ENCODE measurements at regions not wholly inside any gene's neighbourhood (a gene's known extent, or its start where the extent isn't known, plus 50 kb on each side); places are given as distances from the start of the nearest gene placed in this dataset.

GRCh38 chr9:91038483-91039124, 237.0 kb downstream of the SYK start (continued):
- TF ChIP-seq, protein P1, sequence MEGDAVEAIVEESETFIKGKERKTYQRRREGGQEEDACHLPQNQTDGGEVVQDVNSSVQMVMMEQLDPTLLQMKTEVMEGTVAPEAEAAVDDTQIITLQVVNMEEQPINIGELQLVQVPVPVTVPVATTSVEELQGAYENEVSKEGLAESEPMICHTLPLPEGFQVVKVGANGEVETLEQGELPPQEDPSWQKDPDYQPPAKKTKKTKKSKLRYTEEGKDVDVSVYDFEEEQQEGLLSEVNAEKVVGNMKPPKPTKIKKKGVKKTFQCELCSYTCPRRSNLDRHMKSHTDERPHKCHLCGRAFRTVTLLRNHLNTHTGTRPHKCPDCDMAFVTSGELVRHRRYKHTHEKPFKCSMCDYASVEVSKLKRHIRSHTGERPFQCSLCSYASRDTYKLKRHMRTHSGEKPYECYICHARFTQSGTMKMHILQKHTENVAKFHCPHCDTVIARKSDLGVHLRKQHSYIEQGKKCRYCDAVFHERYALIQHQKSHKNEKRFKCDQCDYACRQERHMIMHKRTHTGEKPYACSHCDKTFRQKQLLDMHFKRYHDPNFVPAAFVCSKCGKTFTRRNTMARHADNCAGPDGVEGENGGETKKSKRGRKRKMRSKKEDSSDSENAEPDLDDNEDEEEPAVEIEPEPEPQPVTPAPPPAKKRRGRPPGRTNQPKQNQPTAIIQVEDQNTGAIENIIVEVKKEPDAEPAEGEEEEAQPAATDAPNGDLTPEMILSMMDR (conservative IDR thresholded peaks at IDR 0.05; ENCODE audit: low read depth in 2 of 2): no peak
- TF ChIP-seq EZH2 (IDR thresholded peaks at IDR 0.05; ENCODE audit: low read depth, unreplicated experiment) (no peak), ETS1 (IDR thresholded peaks at IDR 0.05) (no peak), NANOG (IDR thresholded peaks at IDR 0.05; ENCODE audit: borderline replicate concordance) (no peak), STAT1 (IDR thresholded peaks at IDR 0.05; ENCODE audit: unreplicated experiment) (no peak), ZNF331 (CRISPR knock-in tag; IDR thresholded peaks at IDR 0.05; ENCODE audit: low read depth) (no peak)
- TF ChIP-seq, protein P2, sequence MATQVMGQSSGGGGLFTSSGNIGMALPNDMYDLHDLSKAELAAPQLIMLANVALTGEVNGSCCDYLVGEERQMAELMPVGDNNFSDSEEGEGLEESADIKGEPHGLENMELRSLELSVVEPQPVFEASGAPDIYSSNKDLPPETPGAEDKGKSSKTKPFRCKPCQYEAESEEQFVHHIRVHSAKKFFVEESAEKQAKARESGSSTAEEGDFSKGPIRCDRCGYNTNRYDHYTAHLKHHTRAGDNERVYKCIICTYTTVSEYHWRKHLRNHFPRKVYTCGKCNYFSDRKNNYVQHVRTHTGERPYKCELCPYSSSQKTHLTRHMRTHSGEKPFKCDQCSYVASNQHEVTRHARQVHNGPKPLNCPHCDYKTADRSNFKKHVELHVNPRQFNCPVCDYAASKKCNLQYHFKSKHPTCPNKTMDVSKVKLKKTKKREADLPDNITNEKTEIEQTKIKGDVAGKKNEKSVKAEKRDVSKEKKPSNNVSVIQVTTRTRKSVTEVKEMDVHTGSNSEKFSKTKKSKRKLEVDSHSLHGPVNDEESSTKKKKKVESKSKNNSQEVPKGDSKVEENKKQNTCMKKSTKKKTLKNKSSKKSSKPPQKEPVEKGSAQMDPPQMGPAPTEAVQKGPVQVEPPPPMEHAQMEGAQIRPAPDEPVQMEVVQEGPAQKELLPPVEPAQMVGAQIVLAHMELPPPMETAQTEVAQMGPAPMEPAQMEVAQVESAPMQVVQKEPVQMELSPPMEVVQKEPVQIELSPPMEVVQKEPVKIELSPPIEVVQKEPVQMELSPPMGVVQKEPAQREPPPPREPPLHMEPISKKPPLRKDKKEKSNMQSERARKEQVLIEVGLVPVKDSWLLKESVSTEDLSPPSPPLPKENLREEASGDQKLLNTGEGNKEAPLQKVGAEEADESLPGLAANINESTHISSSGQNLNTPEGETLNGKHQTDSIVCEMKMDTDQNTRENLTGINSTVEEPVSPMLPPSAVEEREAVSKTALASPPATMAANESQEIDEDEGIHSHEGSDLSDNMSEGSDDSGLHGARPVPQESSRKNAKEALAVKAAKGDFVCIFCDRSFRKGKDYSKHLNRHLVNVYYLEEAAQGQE (IDR thresholded peaks at IDR 0.05; ENCODE audit: unreplicated experiment): no peak

DNA sequence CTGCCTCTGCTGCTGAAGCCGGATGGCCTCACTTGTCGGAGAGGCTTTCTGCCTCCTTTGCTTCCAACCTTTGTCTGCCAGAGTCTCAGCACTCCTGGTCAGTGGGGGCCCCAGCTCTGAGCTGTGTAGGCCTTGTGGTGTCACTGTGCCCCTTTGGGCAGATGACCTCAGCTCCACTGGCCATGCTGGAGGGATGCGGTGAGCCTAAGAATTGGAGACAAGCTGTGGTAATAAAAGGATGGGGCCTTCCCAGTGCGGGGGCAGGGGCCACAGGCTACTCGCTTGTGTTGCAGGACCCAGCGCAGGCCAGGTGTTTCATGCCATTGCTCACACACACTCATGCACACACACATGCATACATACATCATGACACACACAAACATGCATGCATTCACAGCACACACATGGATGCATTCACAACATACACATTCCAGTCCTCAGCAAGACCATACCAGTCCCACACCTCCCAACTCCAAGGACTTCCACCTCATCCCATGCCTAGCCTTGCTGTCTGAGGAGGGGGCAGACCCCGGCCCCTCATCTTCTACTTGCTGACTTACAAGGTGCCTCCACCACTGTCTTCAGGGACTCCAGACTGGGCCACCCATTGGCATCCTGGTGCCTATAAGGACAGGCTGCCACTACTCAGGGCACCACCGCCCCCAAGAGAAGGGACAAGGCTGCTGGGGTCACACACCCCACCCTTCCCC, 237.7 kb downstream of the SYK start:
- no peaks in the 10 kb centered on the region for H3K36me3 Mint-ChIP-seq (ENCODE audit: low read depth)
- Histone ChIP-seq H3K36me3 (ENCODE audit: insufficient read depth) (no peaks in the 10 kb centered on the region), H3K4me1 (ENCODE audit: insufficient read depth) (peaks cover 4% of the 10 kb centered on the region; the same call in 1 of the 2 replicates), H3F3A (replicated peaks; ENCODE audit: low read depth) (no peaks in the 10 kb centered on the region), H3K79me2 (replicated peaks; ENCODE audit: insufficient read depth) (no peaks in the 10 kb centered on the region), H3K4me3 (no peak overlapping the region), H3K27ac (ENCODE audit: low read depth) (no peak overlapping the region), H3K9me2 (ENCODE audit: insufficient read depth) (no peaks in the 10 kb centered on the region), H4K20me1 (replicated peaks; ENCODE audit: insufficient read depth) (no peaks in the 10 kb centered on the region), H2AFZ (no peak overlapping the region), H3K4me2 (no peak overlapping the region), H3K27me3 (ENCODE audit: insufficient read depth) (no peaks in the 10 kb centered on the region)
- peaks cover 19% of the 10 kb centered on the region for H3K4me1 Mint-ChIP-seq
- ATAC-seq (no peak), DNase-seq (ENCODE audit: low spot score) (no peak)
- TF ChIP-seq, protein P1 (conservative IDR thresholded peaks at IDR 0.05; ENCODE audit: low read depth in 2 of 2): no peak
- TF ChIP-seq, protein P3, sequence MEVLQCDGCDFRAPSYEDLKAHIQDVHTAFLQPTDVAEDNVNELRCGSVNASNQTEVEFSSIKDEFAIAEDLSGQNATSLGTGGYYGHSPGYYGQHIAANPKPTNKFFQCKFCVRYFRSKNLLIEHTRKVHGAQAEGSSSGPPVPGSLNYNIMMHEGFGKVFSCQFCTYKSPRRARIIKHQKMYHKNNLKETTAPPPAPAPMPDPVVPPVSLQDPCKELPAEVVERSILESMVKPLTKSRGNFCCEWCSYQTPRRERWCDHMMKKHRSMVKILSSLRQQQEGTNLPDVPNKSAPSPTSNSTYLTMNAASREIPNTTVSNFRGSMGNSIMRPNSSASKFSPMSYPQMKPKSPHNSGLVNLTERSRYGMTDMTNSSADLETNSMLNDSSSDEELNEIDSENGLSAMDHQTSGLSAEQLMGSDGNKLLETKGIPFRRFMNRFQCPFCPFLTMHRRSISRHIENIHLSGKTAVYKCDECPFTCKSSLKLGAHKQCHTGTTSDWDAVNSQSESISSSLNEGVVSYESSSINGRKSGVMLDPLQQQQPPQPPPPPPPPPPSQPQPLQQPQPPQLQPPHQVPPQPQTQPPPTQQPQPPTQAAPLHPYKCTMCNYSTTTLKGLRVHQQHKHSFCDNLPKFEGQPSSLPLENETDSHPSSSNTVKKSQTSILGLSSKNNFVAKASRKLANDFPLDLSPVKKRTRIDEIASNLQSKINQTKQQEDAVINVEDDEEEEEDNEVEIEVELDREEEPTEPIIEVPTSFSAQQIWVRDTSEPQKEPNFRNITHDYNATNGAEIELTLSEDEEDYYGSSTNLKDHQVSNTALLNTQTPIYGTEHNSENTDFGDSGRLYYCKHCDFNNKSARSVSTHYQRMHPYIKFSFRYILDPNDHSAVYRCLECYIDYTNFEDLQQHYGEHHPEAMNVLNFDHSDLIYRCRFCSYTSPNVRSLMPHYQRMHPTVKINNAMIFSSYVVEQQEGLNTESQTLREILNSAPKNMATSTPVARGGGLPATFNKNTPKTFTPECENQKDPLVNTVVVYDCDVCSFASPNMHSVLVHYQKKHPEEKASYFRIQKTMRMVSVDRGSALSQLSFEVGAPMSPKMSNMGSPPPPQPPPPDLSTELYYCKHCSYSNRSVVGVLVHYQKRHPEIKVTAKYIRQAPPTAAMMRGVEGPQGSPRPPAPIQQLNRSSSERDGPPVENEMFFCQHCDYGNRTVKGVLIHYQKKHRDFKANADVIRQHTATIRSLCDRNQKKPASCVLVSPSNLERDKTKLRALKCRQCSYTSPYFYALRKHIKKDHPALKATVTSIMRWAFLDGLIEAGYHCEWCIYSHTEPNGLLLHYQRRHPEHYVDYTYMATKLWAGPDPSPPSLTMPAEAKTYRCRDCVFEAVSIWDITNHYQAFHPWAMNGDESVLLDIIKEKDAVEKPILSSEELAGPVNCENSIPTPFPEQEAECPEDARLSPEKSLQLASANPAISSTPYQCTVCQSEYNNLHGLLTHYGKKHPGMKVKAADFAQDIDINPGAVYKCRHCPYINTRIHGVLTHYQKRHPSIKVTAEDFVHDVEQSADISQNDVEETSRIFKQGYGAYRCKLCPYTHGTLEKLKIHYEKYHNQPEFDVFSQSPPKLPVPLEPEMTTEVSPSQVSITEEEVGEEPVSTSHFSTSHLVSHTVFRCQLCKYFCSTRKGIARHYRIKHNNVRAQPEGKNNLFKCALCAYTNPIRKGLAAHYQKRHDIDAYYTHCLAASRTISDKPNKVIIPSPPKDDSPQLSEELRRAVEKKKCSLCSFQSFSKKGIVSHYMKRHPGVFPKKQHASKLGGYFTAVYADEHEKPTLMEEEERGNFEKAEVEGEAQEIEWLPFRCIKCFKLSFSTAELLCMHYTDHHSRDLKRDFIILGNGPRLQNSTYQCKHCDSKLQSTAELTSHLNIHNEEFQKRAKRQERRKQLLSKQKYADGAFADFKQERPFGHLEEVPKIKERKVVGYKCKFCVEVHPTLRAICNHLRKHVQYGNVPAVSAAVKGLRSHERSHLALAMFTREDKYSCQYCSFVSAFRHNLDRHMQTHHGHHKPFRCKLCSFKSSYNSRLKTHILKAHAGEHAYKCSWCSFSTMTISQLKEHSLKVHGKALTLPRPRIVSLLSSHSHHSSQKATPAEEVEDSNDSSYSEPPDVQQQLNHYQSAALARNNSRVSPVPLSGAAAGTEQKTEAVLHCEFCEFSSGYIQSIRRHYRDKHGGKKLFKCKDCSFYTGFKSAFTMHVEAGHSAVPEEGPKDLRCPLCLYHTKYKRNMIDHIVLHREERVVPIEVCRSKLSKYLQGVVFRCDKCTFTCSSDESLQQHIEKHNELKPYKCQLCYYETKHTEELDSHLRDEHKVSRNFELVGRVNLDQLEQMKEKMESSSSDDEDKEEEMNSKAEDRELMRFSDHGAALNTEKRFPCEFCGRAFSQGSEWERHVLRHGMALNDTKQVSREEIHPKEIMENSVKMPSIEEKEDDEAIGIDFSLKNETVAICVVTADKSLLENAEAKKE (CRISPR knock-in tag; IDR thresholded peaks at IDR 0.05): no peak
- H3K9me3 Mint-ChIP-seq: no peaks in the 10 kb centered on the region; the same call in 2 of the 3 replicates
- H3K27ac Mint-ChIP-seq: no peak overlapping the region
- H3K27me3 Mint-ChIP-seq (ENCODE audit: insufficient read depth, low read depth, poor library complexity): peaks cover 17% of the 10 kb centered on the region
- H3K4me3 Mint-ChIP-seq: no peak overlapping the region
